GM21717 (cell line): ENCODE measurements at regions not wholly inside any gene's neighbourhood (a gene's known extent, or its start where the extent isn't known, plus 50 kb on each side); places are given as distances from the start of the nearest gene placed in this dataset.

ENCODE experiments used
- ATAC-seq: cut with Tn5 transposase; IDR thresholded peaks from one replicate; pipeline ENCODE4 v1.9.1; 2021; ENCODE audit warnings: mild to moderate bottlenecking, moderate library complexity; ENCODE audit not compliant: unreplicated experiment

DNA sequence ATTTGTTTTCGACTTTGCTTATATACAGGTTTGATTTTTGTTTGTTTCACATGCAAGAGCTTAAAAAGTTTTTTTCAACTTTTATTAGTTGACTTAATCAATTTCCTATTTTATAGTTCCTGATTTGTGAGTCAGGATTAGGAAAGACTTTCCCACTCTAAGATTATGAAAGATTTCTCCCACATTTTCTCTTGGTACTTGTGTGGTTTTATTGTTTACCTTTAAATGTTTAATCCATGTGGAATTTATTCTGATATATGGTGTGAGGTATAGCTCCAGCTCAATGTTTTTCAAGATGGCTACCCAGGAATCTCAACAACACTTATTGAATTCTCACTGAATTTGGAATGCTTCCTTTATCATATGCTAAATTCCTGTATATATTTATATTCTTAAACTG lies 117.8 kb upstream of the LGALSL start:
- ATAC-seq: no peak

GRCh38 chr2:64337314-64337713 lies 116.6 kb upstream of the LGALSL start:
- ATAC-seq: no peak

DNA sequence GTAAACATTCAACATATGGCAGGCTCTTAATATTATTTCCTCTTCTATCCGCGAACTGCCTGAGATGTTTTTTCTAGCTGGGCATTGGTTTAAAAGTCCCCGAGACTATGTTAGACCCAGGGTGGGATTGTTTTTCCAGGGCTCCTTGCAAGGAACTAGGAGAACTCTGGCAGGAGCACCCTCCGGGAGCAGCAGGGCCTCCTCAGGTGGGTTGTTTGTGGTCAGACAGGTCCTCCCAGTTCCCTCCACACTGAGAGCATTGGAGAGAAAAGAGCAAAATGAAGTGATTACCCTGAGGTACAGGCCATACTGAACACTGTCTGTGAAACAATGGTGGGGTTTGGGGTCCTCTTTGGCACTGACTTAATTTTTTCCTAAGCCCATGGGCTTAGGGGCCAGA lies 115.9 kb upstream of the LGALSL start:
- ATAC-seq: no peak

- peak; percentile 63 for ATAC-seq
Observed at GRCh38 chr2:64338910-64339500, 115.0 kb upstream of the LGALSL start.

- no peak for ATAC-seq
Observed at GRCh38 chr2:64341461-64341860, 112.5 kb upstream of the LGALSL start.

- ATAC-seq: no peak
Observed at GRCh38 chr2:64342195-64343099, 111.5 kb upstream of the LGALSL start.

GRCh38 chr2:64344999-64345576 lies 108.9 kb upstream of the LGALSL start:
- no peak for ATAC-seq

DNA sequence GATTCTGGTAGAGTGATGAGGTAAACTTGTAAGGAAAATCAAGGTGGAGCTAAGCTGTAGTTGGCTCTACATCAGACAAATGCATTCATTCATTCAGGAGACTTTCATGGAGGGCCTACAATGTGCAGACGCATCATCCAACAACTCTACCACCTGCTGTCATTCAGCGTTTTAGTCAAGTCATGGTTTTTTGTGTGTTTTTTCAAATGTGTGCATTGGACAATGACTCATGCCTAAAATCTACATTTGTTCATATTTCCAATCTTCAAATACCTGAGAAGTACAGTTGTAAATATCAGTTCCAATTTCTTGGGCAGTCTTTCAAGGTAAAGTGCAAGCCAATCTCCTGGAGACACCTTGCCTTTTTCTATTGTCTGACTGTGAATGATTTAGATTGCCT lies 108.0 kb upstream of the LGALSL start:
- no peak for ATAC-seq

GRCh38 chr2:64348386-64349130 lies 105.4 kb upstream of the LGALSL start:
- ATAC-seq: no peak

DNA sequence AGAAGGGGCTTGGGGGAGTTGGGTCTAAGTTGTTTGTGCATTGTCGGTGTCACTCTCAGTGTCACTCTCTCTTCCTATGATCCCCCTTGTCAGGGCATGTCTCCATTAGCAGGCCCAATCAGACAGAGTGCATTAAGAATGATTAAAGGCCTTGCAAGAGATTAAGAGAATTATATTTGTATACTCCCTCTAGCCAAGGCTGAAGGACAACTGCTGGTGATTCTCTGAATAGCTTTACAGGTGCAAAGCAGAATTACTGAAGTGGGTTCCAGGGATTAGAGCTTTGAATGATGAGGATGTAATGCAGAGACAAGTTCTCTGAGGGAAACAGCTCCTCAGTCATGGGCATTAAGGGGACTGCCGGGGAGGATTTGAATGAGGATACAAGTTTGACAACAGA lies 104.8 kb upstream of the LGALSL start:
- ATAC-seq: no peak

DNA sequence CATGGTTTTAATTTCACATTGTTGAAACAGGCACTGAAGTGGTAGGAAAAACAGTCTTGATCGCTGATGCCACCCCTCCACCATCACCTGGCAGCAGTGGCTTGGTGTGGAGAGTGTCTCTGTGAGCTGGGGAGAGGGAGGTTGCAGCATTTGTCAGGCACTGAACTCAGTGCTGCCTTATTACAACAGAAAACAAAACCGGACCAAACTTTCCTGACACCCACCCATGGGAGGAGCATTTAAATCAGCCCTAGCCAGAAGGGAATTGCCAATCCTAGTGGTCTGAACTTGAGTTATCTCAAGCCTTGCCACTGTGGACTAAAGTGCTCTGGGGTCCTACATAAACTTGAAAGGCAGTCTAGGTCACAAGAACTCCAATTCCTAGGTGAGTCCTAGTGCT lies 103.0 kb upstream of the LGALSL start:
- ATAC-seq: no peak

GRCh38 chr2:64352292-64352691 lies 101.7 kb upstream of the LGALSL start:
- ATAC-seq: no peak

GRCh38 chr2:64354857-64355680 lies 98.9 kb upstream of the LGALSL start:
- no peak for ATAC-seq

- ATAC-seq: no peak
Observed at GRCh38 chr2:64356906-64357305, 97.1 kb upstream of the LGALSL start.

DNA sequence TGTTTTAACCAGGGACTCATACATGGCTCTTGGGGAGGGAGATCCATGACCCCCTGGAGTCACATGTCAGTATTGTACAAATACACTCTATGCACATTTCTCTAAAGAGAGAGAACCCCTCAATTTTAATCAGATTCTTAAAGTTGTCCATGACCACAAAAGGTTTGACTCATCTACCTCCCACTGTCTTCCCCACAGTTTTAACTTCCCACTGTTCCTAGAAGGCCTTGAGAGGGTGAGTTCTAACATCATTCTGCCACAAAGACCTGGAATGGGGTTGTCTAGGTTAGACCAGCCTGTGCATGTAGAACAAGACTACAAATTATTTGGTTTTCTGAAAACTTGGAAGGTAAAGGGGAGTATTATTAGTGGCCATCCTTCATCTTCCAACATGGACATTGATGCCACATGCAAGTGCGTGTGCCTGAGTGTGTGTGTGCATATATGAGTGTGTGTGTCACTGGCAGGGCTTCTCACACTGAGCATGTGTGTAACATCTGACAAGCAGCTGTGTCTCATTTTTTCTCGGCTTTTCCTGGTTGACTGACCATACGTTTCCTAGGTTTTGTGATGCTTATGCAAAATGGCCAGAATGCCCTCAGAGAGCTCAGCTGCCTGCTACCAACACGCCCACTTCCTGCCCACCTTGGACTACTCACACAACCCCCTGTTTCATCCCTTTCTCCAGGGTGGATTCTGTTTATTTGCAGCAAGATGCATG lies 94.6 kb upstream of the LGALSL start:
- peak; percentile 22 for ATAC-seq

DNA sequence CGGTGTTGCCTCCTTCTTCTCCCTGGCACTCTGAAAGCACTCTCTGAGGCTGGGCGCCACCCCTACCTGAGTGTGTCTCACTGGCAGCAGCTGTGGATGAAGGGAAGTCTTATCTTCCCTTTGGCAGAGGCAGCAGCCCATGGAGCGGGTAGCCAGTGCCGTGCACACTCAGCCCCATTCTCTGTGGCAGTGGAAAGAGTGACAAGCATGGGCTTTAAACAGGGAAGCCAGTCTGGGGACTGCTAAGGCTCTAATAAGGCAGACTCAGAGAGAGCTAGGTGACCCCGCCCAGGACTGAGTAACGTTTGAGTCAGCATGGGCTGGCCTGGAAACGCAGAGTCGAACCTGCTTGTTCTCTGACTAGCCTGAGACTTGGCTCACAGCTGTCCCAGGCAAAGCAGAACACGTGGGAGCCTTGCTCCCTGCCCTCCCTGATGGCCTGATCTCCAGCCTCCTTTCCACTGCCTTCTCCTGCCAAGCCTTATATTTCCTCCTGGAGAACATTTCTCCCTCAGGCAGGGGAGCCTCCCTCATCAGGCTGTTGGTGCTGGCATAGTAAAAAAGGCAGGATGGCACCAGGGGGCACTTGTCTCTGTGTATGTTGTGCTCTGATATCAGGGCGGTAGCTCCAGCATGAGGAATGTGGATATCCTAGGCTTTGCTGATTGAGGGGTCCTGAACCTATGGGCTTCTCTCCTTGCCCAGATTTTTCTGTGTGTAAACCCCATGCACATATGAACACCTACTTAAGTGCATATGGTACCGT lies 93.9 kb upstream of the LGALSL start:
- ATAC-seq: peak; percentile 83

GRCh38 chr2:64361151-64361938 lies 92.6 kb upstream of the LGALSL start:
- ATAC-seq: no peak

DNA sequence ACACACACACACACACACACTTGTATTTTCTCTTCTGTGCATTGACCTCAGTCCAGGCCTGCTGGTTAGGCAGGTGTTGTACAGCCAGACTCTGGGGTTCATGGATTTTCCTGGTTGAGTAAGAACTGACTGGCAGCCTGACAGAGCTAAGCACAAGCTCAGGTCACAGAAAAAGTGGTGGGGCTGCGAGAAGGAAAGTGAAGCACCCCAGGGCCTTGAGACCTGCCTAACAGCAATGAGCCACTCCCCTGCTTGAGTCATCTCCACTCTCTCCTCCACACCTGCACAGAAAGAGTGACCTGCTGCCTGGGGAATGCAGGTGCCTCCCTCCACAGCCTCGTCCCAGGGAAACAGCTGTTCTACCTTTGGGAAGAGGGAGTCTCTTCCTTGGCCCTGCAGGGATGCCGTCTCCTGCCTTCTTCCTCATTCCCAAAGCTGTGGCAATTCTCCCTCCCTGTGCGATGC lies 91.4 kb upstream of the LGALSL start:
- no peak for ATAC-seq
